Activated naive CD8-positive, alpha-beta T cell treated with anti-CD3 and anti-CD28 coated beads, Interleukin-2, amount 50 U/mL, for 24 hours (primary cell): ENCODE measurements at regions not wholly inside any gene's neighbourhood (a gene's known extent, or its start where the extent isn't known, plus 50 kb on each side); places are given as distances from the start of the nearest gene placed in this dataset.
A peak's percentile ranks its signal among the peaks of the same experiment; 100 is the strongest.

Experiments used
- ATAC-seq: fragments of 150-1000 bp; cut with Tn5 transposase; one replicate; pipeline ENCODE4 v1.10.0; 2021
- DNase-seq: peaks from one replicate; pipeline ENCODE4 v3.0.0; 2021
- H3K27ac Mint-ChIP-seq: one replicate; pipeline ENCODE4 v1.8.0; 2021; ENCODE audit warnings: mild to moderate bottlenecking, mixed read lengths
- H3K27me3 Mint-ChIP-seq: one replicate; pipeline ENCODE4 v1.8.0; 2021; ENCODE audit warnings: mixed read lengths
- H3K36me3 Mint-ChIP-seq: one replicate; pipeline ENCODE4 v1.8.0; 2021; ENCODE audit warnings: low read depth, mixed read lengths
- H3K4me1 Mint-ChIP-seq: one replicate; pipeline ENCODE4 v1.8.0; 2021; ENCODE audit warnings: mixed read lengths
- H3K4me3 Mint-ChIP-seq: one replicate; pipeline ENCODE4 v1.8.0; 2021; ENCODE audit warnings: mild to moderate bottlenecking, moderate library complexity, mixed read lengths
- H3K9me3 Mint-ChIP-seq: one replicate; pipeline ENCODE4 v1.8.0; 2021; ENCODE audit warnings: mixed read lengths

- ATAC-seq: no peak
- Mint-ChIP-seq H3K9me3 (peaks cover 4% of the 10 kb centered on the region), H3K27me3 (no peaks in the 10 kb centered on the region), H3K36me3 (no peaks in the 10 kb centered on the region), H3K27ac (no peak overlapping the region), H3K4me1 (peaks cover 5% of the 10 kb centered on the region), H3K4me3 (no peak overlapping the region)
- DNase-seq: no peak
Observed at GRCh38 chr18:38369772-38370690, 804.4 kb upstream of the CELF4 start.

GRCh38 chr18:38368886-38369285 lies 803.3 kb upstream of the CELF4 start:
- Mint-ChIP-seq H3K27ac (no peak overlapping the region), H3K27me3 (no peaks in the 10 kb centered on the region), H3K4me3 (no peak overlapping the region), H3K9me3 (peaks cover 4% of the 10 kb centered on the region), H3K36me3 (no peaks in the 10 kb centered on the region), H3K4me1 (peaks cover 5% of the 10 kb centered on the region)
- DNase-seq: no peak
- no peak for ATAC-seq

GRCh38 chr18:38368246-38368645 lies 802.6 kb upstream of the CELF4 start:
- Mint-ChIP-seq H3K9me3 (peaks cover 4% of the 10 kb centered on the region), H3K36me3 (no peaks in the 10 kb centered on the region), H3K27me3 (no peaks in the 10 kb centered on the region), H3K27ac (no peak overlapping the region), H3K4me1 (peaks cover 5% of the 10 kb centered on the region), H3K4me3 (no peak overlapping the region)
- no peak for DNase-seq
- ATAC-seq: no peak

GRCh38 chr18:38367473-38367872 lies 801.9 kb upstream of the CELF4 start:
- Mint-ChIP-seq H3K4me1 (peaks cover 5% of the 10 kb centered on the region), H3K9me3 (peaks cover 4% of the 10 kb centered on the region), H3K4me3 (no peak overlapping the region), H3K27ac (no peak overlapping the region), H3K27me3 (no peaks in the 10 kb centered on the region), H3K36me3 (no peaks in the 10 kb centered on the region)
- DNase-seq (no peak), ATAC-seq (no peak)

- H3K4me1 Mint-ChIP-seq: no peaks in the 10 kb centered on the region
Observed at GRCh38 chr18:38362286-38362792, 796.7 kb upstream of the CELF4 start.

DNA sequence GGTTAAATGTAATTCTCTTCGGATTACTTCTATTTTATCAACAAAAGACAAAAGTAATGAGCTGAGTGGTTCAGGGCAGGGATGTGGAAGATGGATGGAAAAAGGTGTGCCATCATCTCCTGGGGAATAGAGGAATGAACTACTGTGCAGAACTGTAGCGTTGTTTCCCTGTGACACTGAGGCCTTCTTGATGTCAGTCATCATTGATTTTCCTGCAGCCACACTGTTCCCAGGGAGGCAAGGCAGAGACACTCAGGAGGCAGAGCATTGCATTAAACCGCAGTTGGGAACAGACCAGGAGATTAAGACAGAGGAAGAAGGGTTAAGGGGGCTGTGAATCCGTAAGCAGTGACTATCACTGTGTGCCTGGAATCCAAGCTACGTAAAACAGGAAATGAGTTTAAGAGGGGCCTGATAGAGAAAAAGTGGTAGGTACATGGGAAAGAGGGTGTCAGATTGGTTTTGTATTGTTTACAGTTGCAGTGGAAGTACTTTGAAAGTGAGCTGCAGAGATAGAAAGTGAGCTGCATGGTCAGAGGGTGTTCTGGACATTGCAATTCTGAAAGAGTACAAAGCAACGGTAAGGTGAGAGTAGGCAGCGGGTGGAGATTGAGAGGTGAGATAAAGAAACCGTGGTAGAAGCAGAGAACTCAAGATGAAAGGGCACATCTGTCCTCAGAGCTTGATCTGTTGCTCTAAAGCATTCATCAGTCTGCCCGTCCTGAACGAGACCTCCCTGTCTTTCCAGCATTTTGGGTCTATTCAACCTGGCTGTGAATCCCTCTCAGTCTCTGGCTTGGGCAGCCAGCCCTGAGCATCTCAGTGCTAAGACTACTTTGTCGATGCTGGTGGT lies 793.4 kb upstream of the CELF4 start:
- ATAC-seq (no peak), DNase-seq (no peak)
- Mint-ChIP-seq H3K27me3 (no peaks in the 10 kb centered on the region), H3K4me1 (no peaks in the 10 kb centered on the region), H3K27ac (no peak overlapping the region), H3K9me3 (peaks cover 4% of the 10 kb centered on the region), H3K36me3 (no peaks in the 10 kb centered on the region), H3K4me3 (no peak overlapping the region)

More at GRCh38 chr18:38362286-38362792, 796.7 kb upstream of the CELF4 start:
- no peak overlapping the region for H3K4me3 Mint-ChIP-seq
- H3K27me3 Mint-ChIP-seq: no peaks in the 10 kb centered on the region
- H3K27ac Mint-ChIP-seq: no peak overlapping the region
- ATAC-seq (no peak), DNase-seq (no peak)
- H3K9me3 Mint-ChIP-seq: no peaks in the 10 kb centered on the region
- H3K36me3 Mint-ChIP-seq: no peaks in the 10 kb centered on the region

GRCh38 chr18:38353149-38353548 lies 787.6 kb upstream of the CELF4 start:
- ATAC-seq (no peak), DNase-seq (no peak)
- H3K27ac Mint-ChIP-seq: no peak overlapping the region
- H3K4me3 Mint-ChIP-seq: no peak overlapping the region
- no peaks in the 10 kb centered on the region for H3K36me3 Mint-ChIP-seq
- no peaks in the 10 kb centered on the region for H3K27me3 Mint-ChIP-seq
- no peaks in the 10 kb centered on the region for H3K4me1 Mint-ChIP-seq
- peaks cover 4% of the 10 kb centered on the region for H3K9me3 Mint-ChIP-seq

DNA sequence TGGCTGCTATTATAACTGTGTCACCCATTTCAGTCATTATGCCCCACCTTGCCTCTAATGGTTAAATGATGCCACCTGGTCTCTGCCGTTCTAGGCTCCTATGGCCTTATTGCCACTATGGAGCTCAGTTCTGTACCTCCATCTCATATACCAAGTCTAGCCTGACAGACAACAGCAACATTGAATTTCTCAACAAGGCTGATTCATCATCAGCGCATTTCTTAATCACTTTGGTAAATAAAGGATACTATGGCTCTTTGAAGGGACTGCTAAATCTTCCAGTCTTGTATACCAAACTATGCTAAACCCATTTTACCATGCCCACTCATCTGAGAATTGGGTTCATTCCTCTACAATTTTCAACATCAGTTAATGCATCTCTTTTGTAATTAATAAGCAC lies 784.5 kb upstream of the CELF4 start:
- H3K27ac Mint-ChIP-seq: no peak overlapping the region
- no peak for DNase-seq
- peaks cover 7% of the 10 kb centered on the region for H3K9me3 Mint-ChIP-seq
- H3K27me3 Mint-ChIP-seq: no peaks in the 10 kb centered on the region
- no peak overlapping the region for H3K4me3 Mint-ChIP-seq
- ATAC-seq: no peak
- H3K36me3 Mint-ChIP-seq: no peaks in the 10 kb centered on the region
- H3K4me1 Mint-ChIP-seq: no peaks in the 10 kb centered on the region

DNA sequence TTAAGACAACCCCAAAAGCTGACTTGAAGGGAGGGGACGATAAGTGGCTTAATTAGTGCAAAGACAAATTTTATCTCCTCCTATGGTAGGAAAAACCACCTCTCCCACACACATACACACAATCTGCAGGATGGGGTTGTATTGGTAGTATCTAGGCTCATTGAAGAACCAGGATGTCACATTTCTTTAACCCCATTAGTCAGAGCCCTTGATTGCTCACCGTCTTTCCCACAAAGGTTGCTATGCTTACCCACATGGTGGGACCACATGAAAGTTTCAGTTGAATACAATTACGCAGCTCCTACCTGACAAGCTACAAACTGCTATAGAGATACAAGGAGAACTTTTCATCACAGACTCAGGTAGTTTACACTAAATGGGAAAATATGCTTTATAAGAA lies 765.0 kb upstream of the CELF4 start:
- H3K36me3 Mint-ChIP-seq: no peaks in the 10 kb centered on the region
- H3K27ac Mint-ChIP-seq: no peak overlapping the region
- DNase-seq: no peak
- H3K27me3 Mint-ChIP-seq: no peaks in the 10 kb centered on the region
- H3K4me3 Mint-ChIP-seq: no peak overlapping the region
- peak; percentile 75 for ATAC-seq
- H3K4me1 Mint-ChIP-seq: no peaks in the 10 kb centered on the region
- peaks cover 5% of the 10 kb centered on the region for H3K9me3 Mint-ChIP-seq

DNA sequence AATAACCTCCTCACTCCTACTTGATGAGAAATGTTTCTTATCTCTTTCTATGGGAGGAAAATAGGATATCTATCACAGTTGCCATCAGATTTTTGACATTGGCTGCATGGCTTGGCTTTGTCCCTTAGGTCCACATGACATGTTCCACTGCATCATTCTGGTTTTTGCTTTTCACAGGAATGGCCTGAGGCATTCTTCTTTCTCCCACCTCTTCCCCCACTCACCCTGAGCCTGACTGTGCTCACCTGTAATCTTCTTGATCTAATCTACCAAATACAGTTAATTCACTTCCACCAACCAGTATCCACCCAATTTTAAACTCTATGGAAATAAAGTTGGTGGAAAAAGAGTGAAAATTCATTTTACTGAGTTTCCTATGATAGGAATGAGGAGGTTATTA lies 763.5 kb upstream of the CELF4 start:
- Mint-ChIP-seq H3K36me3 (no peaks in the 10 kb centered on the region), H3K9me3 (peaks cover 5% of the 10 kb centered on the region), H3K4me1 (no peaks in the 10 kb centered on the region), H3K27me3 (no peaks in the 10 kb centered on the region), H3K4me3 (no peak overlapping the region), H3K27ac (no peak overlapping the region)
- no peak for ATAC-seq
- no peak for DNase-seq

GRCh38 chr18:38322206-38322605 lies 756.6 kb upstream of the CELF4 start:
- Mint-ChIP-seq H3K4me1 (no peaks in the 10 kb centered on the region), H3K27ac (no peak overlapping the region), H3K4me3 (no peak overlapping the region), H3K36me3 (no peaks in the 10 kb centered on the region), H3K9me3 (no peaks in the 10 kb centered on the region), H3K27me3 (no peaks in the 10 kb centered on the region)
- ATAC-seq (no peak), DNase-seq (no peak)

DNA sequence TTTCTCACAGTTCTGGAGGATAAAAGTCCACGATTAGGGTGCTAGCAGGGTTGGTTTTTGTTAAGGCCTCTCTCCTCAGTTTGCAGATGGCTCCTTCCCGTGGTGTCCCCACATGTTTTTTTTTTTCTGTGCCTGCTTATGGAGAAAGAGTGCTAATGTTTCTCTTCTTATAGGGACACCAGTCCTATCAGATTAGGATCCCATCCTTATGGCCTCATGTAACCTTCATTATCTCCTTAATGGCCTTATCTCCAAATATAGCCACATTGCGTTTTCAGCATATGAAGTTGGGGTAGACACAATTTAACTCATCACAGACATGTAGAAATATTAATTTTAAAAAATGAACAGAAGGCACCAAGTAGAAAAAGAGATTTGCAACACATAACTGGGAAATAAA lies 755.7 kb upstream of the CELF4 start:
- no peaks in the 10 kb centered on the region for H3K27me3 Mint-ChIP-seq
- no peak overlapping the region for H3K27ac Mint-ChIP-seq
- no peak for DNase-seq
- H3K4me3 Mint-ChIP-seq: no peak overlapping the region
- H3K4me1 Mint-ChIP-seq: no peaks in the 10 kb centered on the region
- no peaks in the 10 kb centered on the region for H3K9me3 Mint-ChIP-seq
- no peak for ATAC-seq
- H3K36me3 Mint-ChIP-seq: no peaks in the 10 kb centered on the region

GRCh38 chr18:38318416-38318815 lies 752.8 kb upstream of the CELF4 start:
- H3K36me3 Mint-ChIP-seq: no peaks in the 10 kb centered on the region
- H3K27ac Mint-ChIP-seq: no peak overlapping the region
- no peaks in the 10 kb centered on the region for H3K4me1 Mint-ChIP-seq
- H3K4me3 Mint-ChIP-seq: no peak overlapping the region
- no peaks in the 10 kb centered on the region for H3K9me3 Mint-ChIP-seq
- H3K27me3 Mint-ChIP-seq: no peaks in the 10 kb centered on the region
- no peak for DNase-seq
- no peak for ATAC-seq

GRCh38 chr18:38313831-38314230 lies 748.2 kb upstream of the CELF4 start:
- H3K9me3 Mint-ChIP-seq: no peaks in the 10 kb centered on the region
- H3K4me1 Mint-ChIP-seq: no peaks in the 10 kb centered on the region
- no peak for DNase-seq
- H3K36me3 Mint-ChIP-seq: no peaks in the 10 kb centered on the region
- ATAC-seq: no peak
- no peak overlapping the region for H3K4me3 Mint-ChIP-seq
- no peaks in the 10 kb centered on the region for H3K27me3 Mint-ChIP-seq
- no peak overlapping the region for H3K27ac Mint-ChIP-seq

DNA sequence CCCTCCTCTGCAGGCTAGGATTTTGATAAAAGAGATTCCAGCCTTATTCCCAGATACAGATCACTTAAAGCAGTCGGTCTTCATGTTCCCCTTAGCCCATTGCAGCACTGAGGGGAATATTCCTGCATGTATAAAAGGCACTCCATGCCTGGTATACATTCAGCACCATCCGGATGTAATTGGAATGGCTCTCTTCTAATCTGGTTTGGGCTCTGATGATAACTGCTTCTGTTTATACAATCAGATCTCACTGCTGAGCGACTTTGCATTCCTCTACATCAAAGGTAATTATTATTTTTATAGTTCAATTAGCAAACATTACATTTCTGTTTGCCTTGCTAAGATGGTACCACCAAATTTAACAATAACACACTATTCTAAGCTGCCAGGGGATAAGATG lies 746.9 kb upstream of the CELF4 start:
- DNase-seq (no peak), ATAC-seq (no peak)
- Mint-ChIP-seq H3K36me3 (no peaks in the 10 kb centered on the region), H3K27ac (no peak overlapping the region), H3K9me3 (no peaks in the 10 kb centered on the region), H3K4me1 (no peaks in the 10 kb centered on the region), H3K4me3 (no peak overlapping the region), H3K27me3 (no peaks in the 10 kb centered on the region)
